HG02852 (cell line): ENCODE measurements at regions not wholly inside any gene's neighbourhood (a gene's known extent, or its start where the extent isn't known, plus 50 kb on each side); places are given as distances from the start of the nearest gene placed in this dataset.

Experiments
- ATAC-seq: cut with Tn5 transposase; IDR thresholded peaks from one replicate; pipeline ENCODE4 v1.9.1; 2021; ENCODE audit warnings: mild to moderate bottlenecking, moderate library complexity; ENCODE audit not compliant: unreplicated experiment

- no peak for ATAC-seq
Observed at GRCh38 chr13:50585674-50586413, 257.6 kb downstream of the DLEU7 start.

DNA sequence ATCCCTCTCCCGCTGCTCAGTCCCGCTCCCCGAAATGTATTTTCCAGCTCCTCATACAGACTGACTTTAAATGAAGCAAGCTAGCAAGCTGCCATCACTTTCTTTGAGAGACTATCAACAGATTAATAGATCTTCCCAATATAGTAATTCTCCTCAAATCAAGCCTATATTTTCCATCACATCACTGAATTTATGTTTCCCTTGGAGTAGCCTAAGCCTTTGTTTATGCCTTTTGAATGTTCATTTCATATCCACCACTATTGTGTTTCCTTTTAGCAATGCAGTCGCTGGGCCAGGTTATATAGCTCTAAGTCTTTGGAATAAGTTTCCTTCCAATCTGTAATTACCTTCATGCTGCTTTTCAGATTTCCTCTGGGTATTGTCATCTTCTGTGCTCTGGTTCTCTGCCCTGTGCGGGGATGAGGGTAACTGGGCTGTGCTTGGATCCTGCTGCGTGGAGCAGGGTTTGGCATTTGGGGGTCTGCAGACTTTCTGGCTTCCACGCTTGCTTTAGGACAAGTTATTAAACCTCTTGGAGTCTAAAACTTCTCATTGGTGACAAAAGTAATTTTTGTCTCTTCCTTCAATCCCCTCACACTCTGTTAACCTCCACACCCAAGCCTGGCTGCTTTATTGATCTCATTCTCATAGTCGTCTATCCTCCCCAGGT is 256.9 kb downstream of the DLEU7 start:
- ATAC-seq = no peak

DNA sequence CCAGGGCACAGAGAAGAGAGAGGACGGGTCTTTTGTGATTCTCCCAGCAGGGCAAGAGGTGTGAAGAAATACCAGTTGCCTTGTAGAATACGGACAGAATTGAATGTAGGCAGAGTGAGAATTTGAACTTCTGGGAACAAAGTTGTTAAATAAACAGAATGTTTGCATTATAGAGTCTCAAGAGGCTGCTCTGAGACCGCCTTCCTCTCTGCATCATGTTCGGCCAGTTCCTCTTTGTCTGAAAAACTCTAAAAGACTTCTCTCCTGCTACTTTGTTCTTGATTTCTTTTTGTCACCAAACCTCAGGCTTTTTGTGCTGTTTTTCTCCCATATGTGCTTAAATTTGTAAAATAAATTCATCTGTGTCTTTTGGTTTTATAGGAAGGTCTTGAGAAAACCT is 256.4 kb downstream of the DLEU7 start:
- ATAC-seq = no peak

DNA sequence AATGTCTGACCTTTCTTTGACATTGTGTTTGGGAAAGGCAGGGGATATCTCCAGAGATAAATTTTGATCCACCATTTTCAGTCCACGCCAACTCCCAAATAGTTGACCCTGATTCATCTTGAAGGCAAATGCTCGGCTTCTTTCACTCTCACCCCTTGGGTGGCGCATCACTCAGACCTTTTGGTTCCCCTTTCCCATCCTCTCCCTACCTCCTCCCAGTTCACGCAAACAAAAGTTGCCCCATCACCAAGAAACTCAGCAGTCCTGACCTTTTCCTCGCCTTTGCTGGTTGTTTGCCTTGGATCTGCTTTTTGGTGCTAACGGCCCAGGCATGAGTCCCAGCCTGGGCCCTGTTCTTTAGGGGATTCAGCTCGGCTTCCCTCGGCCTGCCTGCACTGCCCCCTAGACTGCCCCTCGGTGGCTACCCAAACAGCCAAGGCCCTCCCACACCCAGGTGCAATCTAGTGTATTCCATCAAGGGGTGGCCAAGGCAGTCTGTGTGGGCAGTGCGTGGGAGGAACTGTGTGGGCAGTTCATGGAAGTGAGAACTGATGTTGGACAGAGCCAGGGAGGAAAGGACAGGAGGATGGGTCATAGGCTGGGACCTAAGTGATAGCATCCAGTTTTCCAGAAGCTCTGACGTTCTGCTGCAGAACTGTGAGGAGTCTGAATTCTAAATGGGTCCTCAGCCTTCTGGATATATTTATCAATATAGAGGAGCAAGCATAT is 255.7 kb downstream of the DLEU7 start:
- ATAC-seq = no peak

DNA sequence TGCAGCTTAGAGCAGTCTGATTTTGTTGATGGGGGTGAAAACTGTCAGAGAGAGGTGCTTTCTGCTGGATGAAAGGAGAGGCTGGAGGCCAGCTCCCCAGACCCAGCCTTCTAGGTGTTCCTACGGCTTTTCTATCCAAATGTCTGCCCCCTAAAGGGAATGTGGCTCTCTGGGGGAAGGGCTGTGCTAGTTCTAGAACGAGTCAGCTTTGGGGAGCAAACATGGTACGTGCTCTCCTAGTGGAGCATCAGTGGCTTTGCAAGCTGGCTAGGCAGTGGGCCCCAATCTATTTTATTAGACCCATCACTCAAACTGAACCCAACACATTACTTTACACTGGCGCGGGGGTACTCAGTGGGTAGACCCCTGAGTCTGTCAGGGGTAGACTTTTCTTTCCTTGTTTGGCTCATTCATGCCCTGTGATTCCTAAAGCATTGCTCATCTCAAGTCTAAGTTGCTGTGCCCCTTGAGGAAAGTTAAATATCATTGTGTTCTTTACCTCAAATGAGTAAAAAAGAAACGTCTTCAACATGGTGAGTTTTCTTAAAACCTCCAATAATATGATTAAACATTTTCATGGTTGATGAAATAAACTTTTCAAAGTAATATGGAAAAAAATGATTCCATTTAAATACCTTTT is 254.9 kb downstream of the DLEU7 start:
- ATAC-seq = no peak

DNA sequence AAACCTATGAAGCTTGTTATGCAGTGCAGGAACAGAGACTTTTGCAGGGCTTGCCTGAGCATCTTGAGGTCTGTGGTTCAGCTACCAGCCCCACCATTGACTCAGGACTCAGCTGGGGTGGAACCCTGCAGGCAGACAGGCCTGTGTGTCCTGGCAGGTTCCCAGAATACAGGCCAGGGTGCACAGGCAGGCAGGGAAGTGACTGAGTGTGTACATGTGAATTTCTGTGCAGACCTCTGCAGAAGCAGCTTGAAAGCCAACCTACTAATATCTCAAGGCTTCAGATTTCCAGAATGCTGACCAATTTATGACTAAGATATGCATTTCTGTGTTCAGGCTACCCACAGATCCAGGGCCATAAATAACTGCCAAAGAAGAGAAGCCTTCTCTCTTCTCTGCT is 254.4 kb downstream of the DLEU7 start:
- ATAC-seq = no peak

- ATAC-seq = no peak
Observed at GRCh38 chr13:50589651-50590054, 253.8 kb downstream of the DLEU7 start.

DNA sequence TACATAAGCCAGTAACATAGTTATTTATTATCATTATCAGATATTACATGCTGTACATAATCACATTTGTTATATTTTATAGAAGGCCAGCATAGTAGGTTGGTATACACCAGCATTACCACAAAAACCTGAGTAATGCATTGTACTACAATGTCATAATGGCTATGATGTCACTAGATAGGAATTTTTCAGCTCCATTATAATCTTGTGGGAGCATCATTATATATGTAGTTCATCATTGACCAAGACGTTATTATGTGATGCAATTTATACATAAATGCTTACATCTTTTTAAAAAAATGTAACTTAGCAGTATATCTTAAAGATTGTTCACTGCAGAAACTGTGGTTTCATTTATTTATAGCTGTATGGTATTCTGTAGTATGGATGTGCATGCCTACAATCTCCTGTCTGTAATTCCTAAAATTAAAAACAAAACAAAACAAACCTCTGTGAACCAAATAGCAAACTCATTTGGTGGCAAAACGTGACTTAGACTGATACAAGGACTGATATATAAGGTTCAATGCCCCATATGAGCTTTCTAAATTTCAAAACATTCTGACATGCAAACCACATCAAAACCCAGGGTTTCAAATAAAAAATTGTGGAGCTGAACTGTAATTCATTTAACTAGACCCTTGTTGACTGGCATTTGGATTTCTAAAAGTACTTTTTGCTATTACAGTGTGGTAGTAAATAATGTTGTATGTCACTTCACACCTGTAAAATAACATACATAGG is 250.9 kb downstream of the DLEU7 start:
- ATAC-seq = no peak

DNA sequence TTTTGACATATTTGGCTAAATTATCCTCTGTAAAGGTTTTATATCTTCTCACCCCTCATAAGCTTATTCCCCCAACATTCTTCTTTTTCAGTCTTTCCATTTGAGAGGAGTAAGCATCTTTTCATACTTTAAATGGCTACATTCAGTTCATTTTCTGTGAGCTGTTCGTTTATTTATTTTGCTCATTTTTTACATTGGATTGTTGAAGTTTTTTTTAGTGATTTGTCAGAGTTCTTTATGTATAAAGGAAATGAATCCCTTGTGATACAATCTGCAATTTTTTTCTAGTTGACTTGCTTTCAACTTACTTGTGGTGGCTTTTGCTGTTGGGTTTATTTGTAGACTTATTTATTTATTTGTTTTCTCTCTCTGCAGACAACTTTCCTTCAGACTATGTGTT is 250.3 kb downstream of the DLEU7 start:
- ATAC-seq = no peak

DNA sequence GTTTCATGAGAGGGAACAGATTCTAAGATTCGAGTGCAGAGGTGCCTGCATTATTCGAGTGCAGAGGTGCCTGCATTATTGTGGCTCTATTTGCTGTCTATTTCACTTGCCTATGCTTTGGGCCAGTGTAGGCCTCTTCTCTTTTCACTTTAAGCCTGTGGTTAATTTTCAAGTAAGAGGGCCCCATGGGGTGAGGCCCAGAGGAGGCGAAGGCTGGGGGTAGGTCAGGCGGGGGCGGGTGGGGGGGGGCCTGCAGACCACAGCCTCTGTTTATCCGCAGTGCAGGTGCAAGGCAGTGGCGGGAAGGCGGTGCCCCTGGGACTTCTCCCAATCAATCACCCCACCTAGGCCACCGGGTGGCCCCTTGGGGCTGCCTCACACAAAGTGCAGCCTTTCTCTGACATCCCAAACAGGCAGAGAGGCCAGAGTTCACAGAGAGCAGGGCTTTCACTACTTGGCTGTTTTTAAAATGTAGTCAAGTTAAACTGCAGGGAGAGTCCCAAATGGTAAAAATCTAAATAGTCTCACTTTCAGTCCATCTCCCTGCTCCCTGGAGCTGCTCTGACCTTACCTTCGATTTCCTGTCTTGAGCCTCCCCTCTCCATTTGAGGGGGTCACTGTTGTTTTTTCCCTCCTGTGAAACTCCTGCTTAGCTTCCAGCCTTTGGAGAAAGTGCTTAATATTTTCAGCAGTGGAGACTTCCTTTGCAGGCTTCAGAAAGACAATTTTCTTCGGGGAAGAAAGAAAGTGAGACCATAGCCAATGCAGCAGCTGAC is 249.0 kb downstream of the DLEU7 start:
- peak; percentile 86 for ATAC-seq

- no peak for ATAC-seq
Observed at GRCh38 chr13:50595196-50595595, 248.3 kb downstream of the DLEU7 start.

DNA sequence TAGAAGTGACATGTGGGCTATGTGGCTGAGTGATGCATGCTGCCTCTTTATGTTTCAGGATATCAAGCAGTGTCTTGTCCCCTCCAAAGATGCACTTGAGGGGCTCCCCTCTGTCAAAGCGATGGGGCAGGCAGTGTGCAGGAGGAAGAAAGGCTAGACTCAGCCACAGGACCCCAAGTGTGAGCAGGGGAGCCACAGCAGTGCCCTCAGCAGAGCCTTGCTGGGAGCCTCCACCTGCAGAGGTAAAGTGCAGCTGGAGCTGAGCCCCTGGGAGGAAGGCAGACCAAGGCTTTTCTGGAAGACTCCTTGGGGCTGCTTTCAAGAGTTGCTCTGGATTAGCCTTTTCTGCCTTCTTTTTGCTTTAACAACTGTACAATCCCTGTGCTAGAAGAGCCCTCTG is 247.3 kb downstream of the DLEU7 start:
- no peak for ATAC-seq

DNA sequence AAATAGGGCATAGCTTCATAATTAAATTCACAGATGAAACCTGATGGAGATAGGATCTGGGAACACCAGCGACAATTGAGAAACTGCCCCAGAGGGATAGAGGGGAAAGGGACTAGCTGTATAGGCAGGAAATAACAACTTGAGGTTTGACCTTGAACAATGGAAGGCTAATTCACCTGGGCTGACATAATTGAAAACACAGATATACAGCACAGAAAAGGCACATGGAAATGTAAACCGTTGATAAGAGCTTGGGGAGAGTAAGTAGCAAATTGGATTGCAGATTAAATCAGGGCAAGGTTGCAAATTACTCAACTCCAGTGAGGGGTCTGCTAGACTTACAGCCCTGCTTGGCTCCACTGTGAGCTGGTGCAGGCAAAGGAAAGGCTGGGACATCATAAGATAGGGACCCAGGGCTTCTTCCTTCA is 246.7 kb downstream of the DLEU7 start:
- ATAC-seq = no peak

DNA sequence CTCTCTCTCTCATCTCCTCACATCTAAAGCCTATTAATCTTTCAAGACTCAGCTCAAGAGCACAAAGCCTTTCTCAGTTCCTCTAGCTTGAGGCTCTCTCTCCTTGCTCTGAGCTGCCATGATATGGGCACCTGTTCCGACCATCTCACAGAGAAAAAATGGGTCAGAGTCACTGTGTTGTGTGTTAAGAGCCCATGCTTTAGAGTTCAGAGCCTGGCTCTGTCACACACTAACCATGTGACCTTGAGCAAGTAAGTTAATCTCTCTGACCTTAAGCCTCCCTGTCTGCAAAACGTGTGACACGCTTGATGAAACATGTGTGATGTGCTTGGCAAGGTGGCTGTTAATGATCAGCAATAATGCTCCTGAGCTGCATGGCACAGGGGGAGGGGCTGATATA is 245.2 kb downstream of the DLEU7 start:
- no peak for ATAC-seq

- ATAC-seq = no peak
Observed at GRCh38 chr13:50599046-50599445, 244.4 kb downstream of the DLEU7 start.

- ATAC-seq = no peak
Observed at GRCh38 chr13:50599927-50600326, 243.6 kb downstream of the DLEU7 start.

DNA sequence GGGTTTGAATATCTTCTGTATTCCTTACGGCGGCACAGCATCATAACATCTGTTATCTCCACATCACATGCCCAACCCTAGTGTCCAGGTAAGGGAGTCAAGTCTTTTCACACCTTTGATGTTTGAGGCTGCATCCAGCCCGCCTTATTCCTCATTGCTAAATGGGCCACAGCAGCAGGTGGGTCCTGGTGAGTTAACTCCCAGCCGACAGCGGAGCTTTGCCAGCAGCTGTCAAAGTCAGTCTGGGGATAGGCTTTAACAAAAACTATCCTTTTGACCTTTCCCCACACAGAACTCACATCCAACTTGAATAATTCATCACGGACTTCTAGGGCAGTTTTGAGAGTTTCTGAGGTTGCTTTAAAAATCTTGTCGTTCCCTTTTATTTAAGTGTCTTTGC is 235.1 kb downstream of the DLEU7 start:
- no peak for ATAC-seq

DNA sequence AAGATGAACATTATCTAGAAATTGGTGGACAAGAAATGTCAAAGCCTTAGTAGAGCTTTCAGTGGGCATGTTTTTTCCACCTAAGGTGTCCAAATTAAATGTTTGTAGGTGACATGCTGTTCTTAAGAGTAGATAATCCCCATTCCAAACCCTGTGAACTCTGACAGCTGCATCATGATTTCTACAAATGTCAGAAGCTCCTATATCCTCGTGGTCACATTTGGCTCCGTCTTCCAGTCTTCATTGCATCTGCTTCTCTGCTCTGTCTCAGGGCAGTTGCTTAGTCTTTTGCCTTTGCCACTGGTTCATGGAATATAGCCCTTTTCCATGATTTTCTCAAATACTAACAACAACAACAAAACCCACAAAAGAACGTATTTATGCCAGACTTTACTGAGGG is 234.5 kb downstream of the DLEU7 start:
- no peak for ATAC-seq

GRCh38 chr13:50610238-50610637 is 233.3 kb downstream of the DLEU7 start:
- ATAC-seq = no peak
